Testis (tissue), 2 donors: ENCODE measurements at regions not wholly inside any gene's neighbourhood (a gene's known extent, or its start where the extent isn't known, plus 50 kb on each side); places are given as distances from the start of the nearest gene placed in this dataset.

Source experiments
- CTCF ChIP-seq, 3 experiments: fragments of 450-650 bp in 2 of 3; fragments of 200-600 bp in 1 of 3; sonication (generic) in 1 of 3; IDR thresholded peaks; one replicate each; pipeline ENCODE4 v1.5.1; 2016 to 2019; ENCODE audit warnings: antibody characterized with exemption in 3 of 3, mild to moderate bottlenecking in 2 of 3, moderate library complexity in 1 of 3
- POLR2A ChIP-seq: fragments of 450-650 bp; IDR thresholded peaks from one replicate; pipeline ENCODE4 v1.6.1; 2017; ENCODE audit warnings: antibody characterized with exemption, mild to moderate bottlenecking, moderate library complexity

GRCh38 chr2:220678943-220679342 is 893.2 kb downstream of the EPHA4 start:
- no peak for TF ChIP-seq CTCF (IDR thresholded peaks at IDR 0.05)
- TF ChIP-seq POLR2A: no peak
